ENCODE measurements at regions not wholly inside any gene's neighbourhood (a gene's known extent, or its start where the extent isn't known, plus 50 kb on each side); places are given as distances from the start of the nearest gene placed in this dataset.
"Not testable (repeated sequence)": the region's sequence is repeated elsewhere in the genome, so short reads cannot be mapped to it uniquely, and the experiment has no call there.

DNA sequence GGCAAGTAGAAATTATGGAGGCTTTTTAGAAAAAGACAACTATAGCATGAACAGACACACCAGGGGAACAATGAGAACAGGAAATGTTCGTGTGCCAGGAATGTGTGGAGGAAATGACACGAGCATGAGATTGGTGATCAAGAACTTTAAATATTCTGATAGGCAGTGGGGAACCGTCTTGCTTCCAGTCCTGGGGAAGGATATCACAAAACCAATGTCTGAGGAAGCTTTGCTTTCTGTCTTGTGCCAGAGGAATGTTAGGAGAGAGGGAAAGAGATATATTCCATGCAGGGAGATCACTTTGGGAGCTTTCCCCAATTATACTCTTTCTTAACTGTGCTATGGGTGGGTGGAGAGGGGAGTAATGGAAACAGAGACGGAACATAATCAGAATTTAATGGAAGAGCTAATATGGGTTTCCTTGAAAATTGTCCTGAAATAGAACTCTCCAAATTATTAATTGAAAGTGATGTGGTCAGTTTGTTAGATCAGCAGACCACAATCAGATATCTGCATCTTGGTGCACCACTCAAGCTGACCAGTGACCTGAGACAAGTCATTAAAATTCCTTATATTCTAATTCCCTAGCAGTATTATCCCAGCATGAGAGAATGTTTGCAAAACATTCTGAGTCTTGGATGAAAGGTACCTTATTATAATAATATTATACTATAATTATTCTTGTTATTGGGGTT lies 178.2 kb downstream of the SOX4 start:
- no peak for DNase-seq (ENCODE audit: low spot score)

DNA sequence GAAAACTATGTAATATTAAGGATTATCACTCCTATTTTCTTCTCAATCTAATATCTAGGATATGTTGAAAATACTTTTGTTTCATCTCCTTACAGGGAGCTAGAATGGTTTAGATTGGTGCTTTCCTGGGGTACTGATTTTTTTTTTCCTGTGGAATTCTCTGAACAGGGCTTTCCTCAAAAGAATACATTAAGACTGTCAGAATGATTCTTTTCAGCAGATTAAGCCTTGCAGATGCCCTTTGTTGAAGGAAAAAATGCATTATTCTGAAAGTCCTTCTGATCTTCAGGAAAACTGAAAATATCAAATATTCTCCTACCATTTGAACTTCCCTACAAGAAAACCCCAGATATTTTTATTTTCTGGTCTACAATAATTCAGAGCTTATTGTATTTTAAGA lies 178.9 kb downstream of the SOX4 start:
- DNase-seq (ENCODE audit: low spot score) = no peak

DNA sequence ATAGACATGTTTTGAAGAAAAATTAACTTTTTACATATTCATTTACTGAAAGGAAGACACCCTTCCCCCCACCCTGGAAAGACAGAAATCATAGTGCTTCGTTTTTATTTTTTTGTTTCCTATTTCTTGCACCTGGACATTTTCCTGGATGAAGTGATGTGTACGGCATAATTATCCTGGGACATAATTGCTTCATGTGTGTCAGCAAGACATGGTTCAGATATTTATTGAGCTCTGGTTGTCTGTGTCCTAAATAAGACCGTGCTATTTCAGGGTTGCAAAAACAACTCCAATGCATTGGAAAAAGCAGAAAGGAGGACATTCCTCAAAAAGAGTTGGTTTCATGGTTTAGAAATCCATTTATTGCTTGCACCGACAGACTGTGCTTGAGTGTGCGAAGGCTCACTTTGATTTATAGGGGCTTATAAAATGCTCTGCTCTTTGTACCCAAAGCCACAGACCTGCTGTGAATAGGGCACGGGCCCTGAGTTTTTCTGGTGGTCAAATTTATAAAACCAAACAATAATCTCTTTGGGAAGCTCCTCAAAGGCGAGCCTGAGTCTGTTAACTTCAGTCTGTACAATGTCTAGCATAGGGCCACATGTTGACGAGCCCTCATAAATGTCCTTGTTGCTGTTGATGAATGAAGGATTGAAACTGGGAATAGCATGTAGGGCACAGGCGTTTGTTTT lies 179.5 kb downstream of the SOX4 start:
- DNase-seq (ENCODE audit: low spot score) = no peak

DNA sequence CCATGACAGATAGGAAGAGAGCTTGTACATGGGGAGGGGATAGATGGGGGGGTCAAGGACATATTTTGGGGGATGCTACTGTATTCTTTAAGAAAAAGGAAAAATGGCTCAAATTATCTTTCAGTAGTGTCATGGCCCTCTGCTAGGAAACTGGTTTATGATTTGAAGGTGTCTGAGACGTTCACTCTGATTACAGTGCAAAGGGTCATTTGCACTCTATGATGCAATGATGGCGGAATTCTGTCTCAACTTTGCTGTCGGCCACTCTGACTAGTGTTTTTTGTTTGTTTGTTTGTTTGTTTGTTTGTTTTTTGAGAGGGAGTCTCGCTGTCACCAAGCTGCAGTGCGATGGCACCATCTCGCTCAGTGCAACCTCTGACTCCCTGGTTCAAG lies 180.0 kb downstream of the SOX4 start:
- no peak for DNase-seq (ENCODE audit: low spot score)

DNA sequence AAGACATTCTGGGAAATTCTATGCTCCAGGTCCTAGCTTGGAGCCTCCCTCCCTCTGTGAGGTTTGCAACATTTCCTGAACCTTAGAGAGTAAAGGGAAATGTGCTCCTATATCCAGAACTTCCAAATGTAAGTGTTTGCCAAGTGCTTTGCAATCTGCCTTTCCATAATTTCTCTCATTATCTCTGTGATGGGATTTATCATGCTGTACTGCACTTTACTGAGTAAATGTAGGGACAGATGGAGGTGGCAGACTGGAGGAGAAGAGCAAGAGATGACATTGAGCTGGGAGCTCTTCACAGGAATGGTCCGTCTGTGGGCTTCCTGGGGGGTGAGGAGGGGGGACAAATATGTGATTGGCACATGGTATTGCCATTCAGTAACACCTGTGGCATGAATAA lies 184.3 kb downstream of the SOX4 start:
- no peak for DNase-seq (ENCODE audit: low spot score)

DNA sequence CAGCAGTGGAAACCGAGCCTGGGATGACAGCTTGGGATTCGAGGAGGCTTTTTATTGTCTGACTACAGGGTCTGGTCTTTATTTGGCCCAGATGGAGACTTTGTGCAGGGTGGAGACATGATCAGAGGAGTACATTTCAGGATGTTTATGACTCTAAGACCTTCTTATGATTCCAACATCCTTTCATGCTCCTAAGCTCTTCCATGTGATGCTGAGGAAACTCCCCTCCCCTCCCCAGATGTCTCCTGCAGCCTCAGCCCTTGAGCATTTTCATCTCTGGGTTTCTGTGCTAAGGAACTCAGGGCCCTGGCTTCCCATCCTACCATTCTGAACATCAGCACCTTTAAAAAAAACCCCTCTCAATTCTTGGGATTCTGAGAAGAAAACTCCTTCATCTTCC lies 186.6 kb downstream of the SOX4 start:
- no peak for DNase-seq (ENCODE audit: low spot score)

DNA sequence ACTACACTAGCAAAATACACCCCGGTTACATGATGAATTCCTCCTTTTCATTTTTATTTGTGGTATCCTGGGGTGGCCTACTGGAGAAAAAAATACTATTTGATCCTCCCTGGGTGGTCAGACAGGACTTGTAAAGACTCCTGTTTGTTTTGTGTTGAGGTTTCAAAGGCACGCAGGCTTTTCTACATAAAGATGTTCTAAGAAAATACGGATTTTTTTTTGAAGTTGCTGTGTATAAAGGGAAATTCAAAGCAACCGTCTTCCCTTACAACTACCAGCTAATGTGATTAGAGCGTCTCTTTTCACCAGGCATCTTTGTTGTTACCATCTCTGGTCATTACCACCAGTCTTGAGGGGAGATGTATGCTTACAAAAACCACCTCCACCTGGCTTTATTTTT lies 187.1 kb downstream of the SOX4 start:
- no peak for DNase-seq (ENCODE audit: low spot score)

DNA sequence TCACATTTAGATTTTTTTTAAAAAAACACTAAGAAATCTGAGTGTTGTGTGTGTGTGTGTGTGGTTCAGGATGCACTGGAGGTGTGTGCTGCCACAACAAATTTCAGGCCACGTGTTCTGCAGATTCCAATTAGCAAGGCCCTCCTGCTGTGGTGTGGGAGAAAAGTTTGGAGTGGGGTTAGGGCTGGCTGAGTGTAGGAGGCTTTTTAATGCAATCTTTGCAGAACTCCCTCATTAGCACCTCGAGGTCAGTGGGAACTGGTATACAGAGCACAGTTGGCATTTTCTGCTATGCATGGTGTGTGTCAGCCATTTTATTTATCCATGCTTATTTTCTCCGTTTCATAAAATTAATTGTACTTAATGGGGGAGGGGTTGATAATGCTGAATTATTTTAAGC lies 187.6 kb downstream of the SOX4 start:
- no peak for DNase-seq (ENCODE audit: low spot score)

DNA sequence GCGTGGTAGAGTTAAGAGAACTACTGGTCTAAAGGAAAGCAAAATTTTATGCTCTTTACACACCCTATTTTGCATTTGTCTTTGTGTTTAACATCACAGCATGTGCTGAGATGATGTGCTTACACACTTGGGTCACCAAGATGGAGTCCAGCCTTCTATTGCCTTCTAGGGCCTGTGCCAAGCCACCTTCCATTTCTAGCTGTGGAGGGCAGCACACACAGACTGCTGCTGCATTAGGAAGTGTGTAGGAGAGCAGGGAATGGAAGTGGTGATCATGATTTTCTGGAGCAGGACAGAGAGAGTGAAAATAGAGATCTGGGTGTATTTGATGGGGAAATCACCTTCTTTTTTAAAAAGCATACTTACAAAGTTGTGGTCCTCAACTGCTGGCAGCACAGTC lies 191.6 kb downstream of the SOX4 start:
- no peak for DNase-seq (ENCODE audit: low spot score)

DNA sequence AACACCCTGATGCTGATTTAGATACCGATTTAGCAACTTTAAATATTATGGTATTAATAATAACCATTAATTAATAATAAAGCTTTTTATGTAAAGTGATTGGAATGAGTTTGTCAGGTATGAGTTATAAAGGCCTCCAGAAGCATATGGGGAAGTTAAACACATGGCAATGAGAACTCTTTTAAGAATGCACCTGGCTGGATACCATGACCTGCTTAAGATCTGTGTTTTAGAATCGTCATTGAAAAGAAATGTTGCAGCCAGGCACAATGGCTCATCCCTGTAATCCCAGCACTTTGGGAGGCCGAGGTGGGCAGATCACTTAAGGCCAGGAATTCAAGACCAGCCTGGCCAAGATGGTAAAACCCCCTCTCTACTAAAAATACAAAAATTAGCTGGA lies 197.5 kb downstream of the SOX4 start:
- no peak for DNase-seq (ENCODE audit: low spot score)

DNA sequence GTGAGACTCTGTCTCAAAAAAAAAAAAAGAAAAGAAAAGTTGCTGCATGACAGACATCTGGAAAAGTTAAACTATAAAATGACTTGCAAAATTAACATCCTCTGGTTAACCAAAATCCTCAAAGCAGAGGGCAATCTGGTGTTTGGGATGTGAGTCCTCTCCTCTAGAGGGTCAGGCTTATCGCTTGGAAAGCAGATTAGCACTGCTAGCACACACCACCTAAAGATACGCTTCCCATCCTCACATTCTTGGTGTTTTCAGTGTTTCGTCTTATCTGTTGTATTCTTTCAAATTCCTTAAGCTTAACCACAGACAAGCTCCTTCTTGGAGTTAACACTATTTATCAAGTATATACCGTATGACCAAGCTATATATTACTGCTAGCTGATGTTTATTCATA lies 198.0 kb downstream of the SOX4 start:
- no peak for DNase-seq (ENCODE audit: low spot score)

DNA sequence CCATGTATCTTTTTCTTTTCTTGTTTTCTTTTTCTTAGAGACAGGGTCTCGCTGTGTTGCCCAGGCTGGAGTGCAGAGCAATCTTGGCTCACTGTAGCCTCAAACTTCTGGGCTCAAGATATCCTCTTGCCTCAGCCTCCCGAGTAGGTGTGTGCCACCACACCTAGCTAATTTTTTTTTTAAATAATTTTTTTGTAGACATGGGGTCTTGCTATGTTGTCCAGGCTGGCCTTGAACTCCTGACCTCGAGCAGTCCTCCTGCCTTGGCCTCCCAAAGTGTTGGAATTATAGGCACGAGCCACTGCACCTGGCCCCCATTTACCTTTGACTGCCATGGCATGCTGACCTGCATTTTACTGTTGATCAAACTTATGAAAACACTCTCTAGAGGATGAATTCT lies 198.6 kb downstream of the SOX4 start:
- DNase-seq (ENCODE audit: low spot score) = no peak

DNA sequence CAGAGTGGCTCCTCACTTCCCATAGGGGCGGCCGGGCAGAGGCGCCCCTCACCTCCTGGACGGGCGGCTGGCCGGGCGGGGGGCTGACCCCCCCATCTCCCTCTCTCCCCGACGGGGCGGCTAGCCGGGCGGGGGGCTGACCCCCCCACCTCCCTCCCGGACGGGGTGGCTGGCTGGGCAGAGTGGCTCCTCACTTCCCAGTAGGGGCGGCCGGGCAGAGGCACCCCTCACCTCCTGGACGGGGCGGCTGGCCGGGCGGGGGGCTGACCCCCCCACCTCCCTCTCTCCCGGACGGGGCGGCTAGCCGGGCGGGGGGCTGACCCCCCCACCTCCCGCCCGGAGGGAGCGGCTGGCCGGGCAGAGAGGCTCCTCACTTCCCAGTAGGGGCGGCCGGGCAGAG lies 203.4 kb downstream of the SOX4 start:
- DNase-seq (ENCODE audit: low spot score) = not testable (repeated sequence)

DNA sequence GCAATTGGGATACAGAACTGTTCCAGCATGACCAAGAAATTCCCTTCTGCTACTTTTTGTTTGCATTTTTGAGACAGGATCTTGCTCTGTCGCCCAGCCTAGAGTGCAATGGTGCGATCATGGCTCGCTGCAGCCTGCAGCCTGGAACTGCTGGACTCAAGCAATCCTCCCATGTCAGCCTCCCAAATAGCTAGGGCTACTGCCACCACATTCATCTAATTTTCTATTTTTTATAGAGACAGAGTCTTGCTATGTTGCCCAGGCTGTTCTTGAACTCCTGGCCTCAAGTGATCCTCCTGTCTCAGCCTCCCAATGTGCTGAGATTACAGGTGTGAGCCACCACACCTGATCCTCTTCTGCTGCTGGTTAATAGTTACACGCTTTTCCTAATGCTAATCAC lies 204.9 kb downstream of the SOX4 start:
- no peak for DNase-seq (ENCODE audit: low spot score)

DNA sequence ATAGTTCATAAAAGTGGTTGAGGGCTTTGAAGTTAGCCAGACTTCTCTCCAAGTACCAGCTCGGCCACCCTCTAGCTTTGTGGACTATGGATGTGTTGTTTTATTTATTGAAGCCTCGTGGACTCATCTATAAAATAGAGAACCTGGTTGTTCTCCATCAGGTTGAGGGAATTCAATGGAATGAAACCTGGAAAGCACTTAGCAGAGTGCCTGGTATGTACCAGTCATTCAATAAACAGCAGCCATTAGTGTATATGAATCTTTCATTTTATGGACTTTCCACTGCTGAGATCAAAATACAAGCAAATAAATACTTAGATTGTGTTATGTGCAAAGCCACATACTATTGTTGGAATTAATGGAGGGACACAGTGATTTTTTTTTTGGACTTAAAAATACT lies 206.8 kb downstream of the SOX4 start:
- no peak for DNase-seq (ENCODE audit: low spot score)

DNA sequence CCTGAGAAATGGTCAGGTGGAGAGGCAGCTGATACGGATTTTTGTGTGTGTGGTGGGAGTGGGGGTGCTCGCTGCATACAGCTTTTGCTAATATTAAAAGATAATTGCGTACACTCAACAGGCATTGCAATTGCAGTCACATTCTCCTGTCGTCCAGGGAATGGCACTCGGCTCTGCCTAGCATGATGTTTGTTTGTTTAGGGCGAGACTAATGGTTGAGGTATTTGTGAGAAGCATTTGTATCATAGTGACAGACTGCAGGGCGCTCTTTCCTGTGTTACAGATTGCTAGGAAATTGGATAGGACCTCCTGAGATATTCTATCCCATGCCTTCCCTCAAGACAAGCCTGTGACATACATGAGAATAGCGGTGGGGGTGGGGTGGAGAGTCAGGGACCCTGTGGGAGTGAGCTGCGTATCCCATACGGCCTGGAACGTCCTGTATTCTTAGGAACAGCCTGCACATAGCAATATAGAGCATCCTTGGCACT lies 207.4 kb downstream of the SOX4 start:
- DNase-seq (ENCODE audit: low spot score) = no peak

DNA sequence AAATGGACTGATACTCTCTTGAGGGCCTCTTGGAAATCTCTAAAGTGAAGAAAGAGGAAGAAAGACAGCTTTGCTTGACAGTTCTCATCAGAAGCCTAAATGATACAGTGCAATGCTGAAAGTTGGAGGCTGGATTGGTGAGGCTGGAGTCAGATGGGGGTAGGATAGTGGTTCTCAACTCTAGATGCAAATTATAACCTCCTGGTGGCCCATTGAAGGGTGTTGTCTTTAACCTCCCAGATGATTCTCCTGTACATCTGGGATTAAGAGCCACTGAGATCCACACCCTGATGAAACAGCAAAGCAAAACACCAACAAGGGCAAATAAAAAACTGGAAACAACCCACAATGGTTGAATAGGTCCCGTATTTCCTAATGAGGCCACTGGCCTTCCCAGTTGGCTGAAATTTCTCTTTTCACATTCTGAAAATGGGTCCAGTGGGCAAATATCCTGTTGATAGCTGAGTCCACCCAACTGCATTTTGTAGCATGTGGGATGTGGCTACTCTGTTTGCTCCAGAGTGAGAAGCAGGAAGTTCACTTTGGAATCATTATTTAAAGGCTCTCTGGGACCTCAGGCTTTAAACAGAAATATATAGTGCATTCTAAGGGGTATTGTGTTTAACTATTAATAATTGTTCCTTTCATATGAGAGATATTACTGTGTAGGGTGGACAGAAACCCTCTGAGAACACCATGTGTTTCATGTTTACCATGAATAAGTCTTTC lies 208.1 kb downstream of the SOX4 start:
- DNase-seq (ENCODE audit: low spot score) = no peak

DNA sequence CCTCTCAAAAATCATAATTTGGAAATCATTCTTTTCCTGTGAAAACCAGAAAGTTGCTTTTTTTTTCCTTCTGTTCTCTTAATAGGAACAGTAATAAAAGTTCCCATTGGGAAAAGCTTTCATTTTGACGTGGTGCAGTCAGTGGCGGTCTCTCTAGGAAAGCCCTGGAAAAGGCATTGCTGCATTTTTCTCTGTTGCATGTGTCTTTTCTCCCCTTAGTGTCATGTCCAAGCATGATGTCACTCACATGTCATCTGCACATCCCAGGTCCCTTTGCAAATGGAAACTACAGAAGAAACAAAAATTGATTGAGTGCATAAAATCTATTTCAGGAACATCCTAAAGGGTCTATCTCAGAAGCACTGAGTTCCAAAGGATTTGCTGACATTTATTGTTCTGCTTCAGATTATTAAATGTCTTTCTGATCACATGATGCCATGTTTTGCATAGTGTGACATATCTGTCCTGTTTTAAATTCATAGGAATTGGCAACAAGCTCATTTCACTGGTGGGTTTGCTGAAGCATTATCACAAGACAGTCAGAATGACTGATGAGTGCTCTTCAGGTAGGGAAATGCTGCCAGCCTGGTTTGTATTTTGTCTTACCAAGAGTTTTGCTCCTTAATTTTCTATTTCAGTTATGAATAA lies 208.7 kb downstream of the SOX4 start:
- no peak for DNase-seq (ENCODE audit: low spot score)

DNA sequence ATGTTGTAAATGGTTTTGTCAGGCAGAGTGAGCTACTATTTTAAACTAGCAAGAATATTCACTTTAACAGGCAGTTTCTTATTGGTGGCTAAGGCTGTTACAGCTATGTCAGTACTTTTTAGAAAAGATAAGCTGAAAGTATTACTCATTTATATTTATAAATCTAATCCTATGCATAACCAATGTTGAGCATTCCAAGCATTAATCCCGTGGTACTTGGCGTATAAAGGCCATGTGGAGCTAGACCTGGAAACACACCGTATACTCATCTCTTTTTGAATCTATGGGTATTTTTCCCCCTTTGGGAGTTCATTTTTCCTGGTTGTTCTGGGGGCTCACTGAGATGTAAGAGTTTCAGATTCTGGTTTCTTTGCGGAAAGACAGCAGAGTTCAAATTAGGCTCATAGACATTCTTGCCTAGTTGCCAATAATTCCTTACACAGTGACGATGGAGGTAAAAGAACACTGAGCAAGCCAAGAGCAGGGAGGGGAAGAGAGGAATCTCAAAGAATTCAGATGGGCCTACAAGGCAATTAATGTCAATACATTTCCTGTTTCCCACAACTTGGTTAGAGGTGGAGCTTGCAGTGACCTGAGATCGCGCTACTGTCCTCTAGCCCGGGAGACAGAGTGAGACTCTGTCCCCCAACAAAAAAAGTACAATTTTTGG lies 211.5 kb downstream of the SOX4 start:
- DNase-seq (ENCODE audit: low spot score) = no peak

DNA sequence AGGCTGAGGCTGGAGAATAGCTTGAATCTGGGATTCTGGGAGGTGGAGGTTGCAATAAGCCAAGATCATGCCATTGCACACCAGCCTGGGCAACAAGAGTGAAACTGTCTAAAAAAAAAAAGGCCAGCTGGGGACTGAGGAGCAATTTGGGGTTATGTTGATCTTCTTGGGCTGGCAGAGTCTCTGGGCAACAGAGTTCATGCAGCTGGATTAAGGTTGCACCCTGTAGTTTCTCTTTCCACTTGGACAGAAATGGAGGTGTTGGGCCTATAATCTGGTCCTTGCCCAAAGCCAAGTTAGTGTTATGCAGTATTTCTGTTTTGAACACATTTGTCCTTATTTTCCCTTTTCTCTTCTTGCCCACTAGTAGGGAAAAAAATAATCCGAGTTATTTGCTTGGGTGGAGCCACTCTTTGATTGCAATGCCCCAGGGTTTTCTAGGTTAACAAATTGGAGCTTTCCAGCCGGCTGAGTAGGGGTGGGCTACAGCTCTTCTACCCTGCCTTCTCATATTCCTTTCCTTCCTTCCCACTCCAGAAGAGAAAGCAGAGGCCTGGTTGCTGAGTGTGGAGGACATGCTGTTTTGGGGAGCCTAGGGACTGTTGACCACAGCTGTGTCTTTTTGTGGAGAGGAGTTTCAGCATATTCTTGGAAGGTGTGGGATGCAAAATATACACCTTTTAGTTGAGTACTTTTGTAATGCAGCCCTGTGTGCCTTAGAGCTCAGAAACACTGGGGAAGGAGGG lies 213.9 kb downstream of the SOX4 start:
- DNase-seq (ENCODE audit: low spot score) = no peak

DNA sequence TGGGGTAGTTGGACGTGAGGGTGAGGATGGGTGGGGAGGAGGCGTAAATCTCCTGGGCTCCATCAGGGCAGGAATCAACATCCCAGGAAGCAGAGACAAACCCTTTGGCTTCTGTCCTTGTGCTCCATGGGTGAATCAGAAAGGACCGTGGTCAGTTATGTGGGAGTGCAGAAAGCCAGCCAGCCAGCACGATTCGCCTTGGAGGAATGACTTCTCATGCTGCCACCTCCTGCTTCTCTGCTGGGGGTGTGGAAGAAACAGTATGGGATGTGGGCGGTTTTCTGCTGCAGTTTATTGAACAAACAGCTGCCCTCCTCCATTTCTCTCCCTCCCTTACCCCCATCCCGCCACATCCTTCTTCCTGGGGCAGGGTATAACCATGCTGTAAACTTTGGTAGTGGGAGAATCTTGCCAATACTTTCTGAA lies 214.5 kb downstream of the SOX4 start:
- DNase-seq (ENCODE audit: low spot score) = no peak

All from ureter (tissue), 1 donor.